C4-2B (cell line): ENCODE measurements at regions not wholly inside any gene's neighbourhood (a gene's known extent, or its start where the extent isn't known, plus 50 kb on each side); places are given as distances from the start of the nearest gene placed in this dataset.

Source experiments
- H3K27ac ChIP-seq: fragments of 450-650 bp; 2 replicates; pipeline ENCODE4 v1.5.1; 2017
- CTCF ChIP-seq: fragments of 450-650 bp; conservative IDR thresholded peaks from 2 replicates; pipeline ENCODE4 v1.5.1; 2017; ENCODE audit warnings: mild to moderate bottlenecking
- ZFX ChIP-seq: fragments of 450-650 bp; IDR thresholded peaks from 2 replicates; pipeline ENCODE4 v1.6.1; 2017

DNA sequence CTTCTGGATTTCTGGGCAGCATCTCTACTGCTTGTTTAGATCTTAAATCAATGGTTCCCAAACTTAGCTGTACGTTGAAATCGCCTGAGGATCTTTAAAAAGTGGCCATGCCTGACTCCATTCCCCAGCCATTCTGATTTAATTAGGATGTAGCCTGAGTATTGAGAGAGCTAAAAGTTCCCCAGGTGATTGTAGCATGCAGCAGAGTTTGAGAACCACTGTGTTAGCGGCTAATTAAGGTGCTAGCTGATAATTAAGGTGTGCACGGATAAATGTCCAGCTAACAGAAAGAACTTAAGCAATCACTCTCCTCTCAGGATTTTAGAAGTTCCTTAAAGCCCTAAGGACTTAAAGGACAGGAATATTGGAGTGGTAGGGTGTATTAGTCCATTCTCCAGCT lies 89.1 kb downstream of the NMUR2 start:
- TF ChIP-seq CTCF (no peak), ZFX (no peak)
- H3K27ac ChIP-seq = no peak overlapping the region

DNA sequence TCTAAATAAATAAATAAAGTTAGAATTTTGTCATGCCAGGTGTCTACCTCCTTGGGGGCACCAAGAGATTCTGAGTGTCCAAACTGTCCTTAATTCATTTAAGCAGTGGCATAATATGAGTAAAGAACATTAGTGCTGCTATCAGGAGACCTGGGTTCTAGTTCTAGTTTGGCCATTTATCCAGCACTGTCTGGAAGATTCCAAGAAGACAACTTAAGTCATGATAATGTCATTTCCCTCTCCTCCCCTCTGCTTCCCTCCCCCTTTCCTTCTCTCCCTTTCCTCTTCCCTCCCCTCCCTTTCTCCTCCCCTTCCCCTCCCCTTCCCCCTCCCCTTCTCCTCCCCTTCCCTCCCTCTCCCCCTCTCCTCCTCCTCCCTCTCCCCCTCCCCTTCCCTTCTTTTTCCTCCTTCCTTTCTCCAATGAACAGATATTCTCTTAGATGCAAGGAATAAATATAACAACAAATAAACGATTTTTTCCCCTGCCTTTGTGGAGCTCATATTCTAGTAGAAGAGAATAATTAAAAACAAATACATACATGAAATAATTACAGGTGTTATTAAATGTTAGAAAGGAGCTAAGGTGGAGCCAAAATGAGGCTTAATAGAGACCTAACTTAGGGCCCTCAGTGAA lies 90.8 kb downstream of the NMUR2 start:
- TF ChIP-seq CTCF (no peak), ZFX (no peak)
- no peak overlapping the region for H3K27ac ChIP-seq

GRCh38 chr5:152309926-152310450 lies 95.1 kb downstream of the NMUR2 start:
- TF ChIP-seq CTCF (no peak), ZFX (no peak)
- no peak overlapping the region for H3K27ac ChIP-seq

DNA sequence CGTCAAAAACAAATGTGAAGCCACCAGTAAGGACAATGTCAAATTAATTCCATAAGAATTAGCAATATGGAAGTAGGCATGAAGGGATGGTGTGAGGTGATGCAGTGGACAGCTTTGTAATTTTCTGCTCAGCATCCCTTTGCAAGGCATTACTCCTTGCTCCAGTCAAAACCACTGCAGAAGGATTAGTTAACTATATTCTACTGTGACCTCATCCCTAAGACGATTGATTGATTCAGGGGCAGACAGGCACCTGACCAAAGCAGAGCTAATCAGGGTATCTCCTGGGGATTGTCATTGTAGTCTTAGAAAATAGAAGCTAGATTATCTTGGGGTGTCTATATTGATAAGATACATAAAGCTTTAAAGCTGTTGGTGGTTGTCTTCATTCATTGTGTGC lies 98.7 kb downstream of the NMUR2 start:
- TF ChIP-seq ZFX = no peak
- TF ChIP-seq CTCF = no peak
- H3K27ac ChIP-seq = no peak overlapping the region

GRCh38 chr5:152305525-152305924 lies 99.6 kb downstream of the NMUR2 start:
- H3K27ac ChIP-seq = no peak overlapping the region
- TF ChIP-seq ZFX (no peak), CTCF (no peak)

GRCh38 chr5:152303841-152304240 lies 101.2 kb downstream of the NMUR2 start:
- H3K27ac ChIP-seq = no peak overlapping the region
- TF ChIP-seq CTCF (no peak), ZFX (no peak)

- TF ChIP-seq ZFX (no peak), CTCF (no peak)
Measured at GRCh38 chr5:152297866-152298265, 107.2 kb downstream of the NMUR2 start.

More at GRCh38 chr5:152297866-152298265, 107.2 kb downstream of the NMUR2 start:
- no peak overlapping the region for H3K27ac ChIP-seq
